Amygdala (tissue), 56 donors: ENCODE measurements at regions not wholly inside any gene's neighbourhood (a gene's known extent, or its start where the extent isn't known, plus 50 kb on each side); places are given as distances from the start of the nearest gene placed in this dataset.
"Not testable (repeated sequence)": the region's sequence is repeated elsewhere in the genome, so short reads cannot be mapped to it uniquely, and the experiment has no call there.

Experiments
- DNase-seq, 56 donors: peaks; one replicate each; lab custom pipeline; 2025; lab: John Stamatoyannopoulos, UW

GRCh38 chr3:87436781-87437543 lies 160.6 kb upstream of the POU1F1 start:
- DNase-seq = no peak

GRCh38 chr3:87435926-87436620 lies 159.7 kb upstream of the POU1F1 start:
- no peak for DNase-seq

GRCh38 chr3:87433445-87433844 lies 157.1 kb upstream of the POU1F1 start:
- not testable (repeated sequence) for DNase-seq

GRCh38 chr3:87426918-87427317 lies 150.5 kb upstream of the POU1F1 start:
- DNase-seq = no peak

GRCh38 chr3:87425056-87425455 lies 148.7 kb upstream of the POU1F1 start:
- no peak for DNase-seq

GRCh38 chr3:87423336-87423735 lies 147.0 kb upstream of the POU1F1 start:
- no peak for DNase-seq

- DNase-seq = no peak
These were observed 145.9 kb upstream of the POU1F1 start for GRCh38 chr3:87422333-87422732.

- no peak for DNase-seq
These were observed 143.8 kb upstream of the POU1F1 start for GRCh38 chr3:87420171-87420570.

GRCh38 chr3:87414271-87414670 lies 137.9 kb upstream of the POU1F1 start:
- DNase-seq = no peak

GRCh38 chr3:87413814-87414213 lies 137.4 kb upstream of the POU1F1 start:
- DNase-seq = no peak

GRCh38 chr3:87410110-87410509 lies 133.7 kb upstream of the POU1F1 start:
- no peak for DNase-seq

GRCh38 chr3:87398168-87398801 lies 121.9 kb upstream of the POU1F1 start:
- no peak for DNase-seq

GRCh38 chr3:87397211-87397610 lies 120.8 kb upstream of the POU1F1 start:
- no peak for DNase-seq

GRCh38 chr3:87390821-87391220 lies 114.4 kb upstream of the POU1F1 start:
- DNase-seq = no peak

GRCh38 chr3:87390353-87390752 lies 114.0 kb upstream of the POU1F1 start:
- DNase-seq = no peak

GRCh38 chr3:87375231-87375682 lies 98.9 kb upstream of the POU1F1 start:
- no peak for DNase-seq

GRCh38 chr3:87370007-87370406 lies 93.6 kb upstream of the POU1F1 start:
- DNase-seq = no peak

- no peak for DNase-seq
These were observed 91.4 kb upstream of the POU1F1 start for GRCh38 chr3:87367736-87368135.

- DNase-seq = no peak
These were observed 87.3 kb upstream of the POU1F1 start for GRCh38 chr3:87363721-87364120.

GRCh38 chr3:87361956-87362355 lies 85.6 kb upstream of the POU1F1 start:
- no peak for DNase-seq

GRCh38 chr3:87361271-87361670 lies 84.9 kb upstream of the POU1F1 start:
- no peak for DNase-seq

- no peak for DNase-seq
These were observed 83.4 kb upstream of the POU1F1 start for GRCh38 chr3:87359826-87360225.
